ENCODE measurements at regions not wholly inside any gene's neighbourhood (a gene's known extent, or its start where the extent isn't known, plus 50 kb on each side); places are given as distances from the start of the nearest gene placed in this dataset.

- no peak for TF ChIP-seq RELA (IDR thresholded peaks at IDR 0.05; ENCODE audit: borderline replicate concordance, partially characterized antibody)
- no peak for TF ChIP-seq KLF5 (IDR thresholded peaks at IDR 0.05; ENCODE audit: partially characterized antibody)
- no peak for TF ChIP-seq SIN3A (IDR thresholded peaks at IDR 0.05; ENCODE audit: low read depth, low read length)
- no peak for TF ChIP-seq CTCF (IDR thresholded peaks at IDR 0.05 in 2 of 3, conservative IDR thresholded peaks at IDR 0.05 in 1 of 3; ENCODE audit: control insufficient read depth in 2 of 3, extremely low read depth in 1 of 3, insufficient read depth in 1 of 3, low read depth in 3 of 3, low read length in 3 of 3)
- no peak for TF ChIP-seq CBX5 (IDR thresholded peaks at IDR 0.05; ENCODE audit: low read depth)
- no peak for TF ChIP-seq POLR2A (IDR thresholded peaks at IDR 0.05; ENCODE audit: low read depth, low read length)
- no peak for TF ChIP-seq RB1 (IDR thresholded peaks at IDR 0.05; ENCODE audit: borderline replicate concordance)
- TF ChIP-seq BRCA1 (IDR thresholded peaks at IDR 0.05; ENCODE audit: low read depth, low read length): no peak
- TF ChIP-seq NR2C1 (IDR thresholded peaks at IDR 0.05): no peak
- no peak for TF ChIP-seq POLR2AphosphoS5 (IDR thresholded peaks at IDR 0.05; ENCODE audit: low read length)
- TF ChIP-seq, protein P1, sequence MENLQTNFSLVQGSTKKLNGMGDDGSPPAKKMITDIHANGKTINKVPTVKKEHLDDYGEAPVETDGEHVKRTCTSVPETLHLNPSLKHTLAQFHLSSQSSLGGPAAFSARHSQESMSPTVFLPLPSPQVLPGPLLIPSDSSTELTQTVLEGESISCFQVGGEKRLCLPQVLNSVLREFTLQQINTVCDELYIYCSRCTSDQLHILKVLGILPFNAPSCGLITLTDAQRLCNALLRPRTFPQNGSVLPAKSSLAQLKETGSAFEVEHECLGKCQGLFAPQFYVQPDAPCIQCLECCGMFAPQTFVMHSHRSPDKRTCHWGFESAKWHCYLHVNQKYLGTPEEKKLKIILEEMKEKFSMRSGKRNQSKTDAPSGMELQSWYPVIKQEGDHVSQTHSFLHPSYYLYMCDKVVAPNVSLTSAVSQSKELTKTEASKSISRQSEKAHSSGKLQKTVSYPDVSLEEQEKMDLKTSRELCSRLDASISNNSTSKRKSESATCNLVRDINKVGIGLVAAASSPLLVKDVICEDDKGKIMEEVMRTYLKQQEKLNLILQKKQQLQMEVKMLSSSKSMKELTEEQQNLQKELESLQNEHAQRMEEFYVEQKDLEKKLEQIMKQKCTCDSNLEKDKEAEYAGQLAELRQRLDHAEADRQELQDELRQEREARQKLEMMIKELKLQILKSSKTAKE (IDR thresholded peaks at IDR 0.05; ENCODE audit: low read depth, poor library complexity, severe bottlenecking): no peak
- no peak for TF ChIP-seq REST (IDR thresholded peaks at IDR 0.05; ENCODE audit: low read depth, low read length)
These were observed 61.5 kb upstream of the GALNT15 start for GRCh38 chr3:16112910-16113504.

All from GM12878 (cell line).